ENCODE measurements at regions not wholly inside any gene's neighbourhood (a gene's known extent, or its start where the extent isn't known, plus 50 kb on each side); places are given as distances from the start of the nearest gene placed in this dataset.

DNA sequence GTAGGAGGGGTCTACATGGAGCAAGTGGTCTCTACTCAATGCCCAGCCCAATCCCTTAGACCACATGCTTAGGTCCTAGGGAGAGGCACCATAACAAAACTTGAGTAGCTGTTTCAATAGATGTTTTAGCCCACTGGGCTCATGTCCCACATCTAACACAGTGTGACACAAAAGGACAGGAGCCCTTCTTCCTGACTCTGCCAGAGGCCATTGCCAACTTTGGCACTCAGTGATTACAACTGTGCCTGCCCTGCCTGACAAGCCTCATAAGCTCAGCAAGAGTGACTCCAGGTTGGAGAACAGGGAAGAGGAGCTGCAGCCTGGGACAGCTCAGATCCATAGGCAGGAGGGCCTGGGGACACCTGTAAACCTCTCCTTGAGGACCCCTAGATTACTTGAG is 230.8 kb downstream of the ENC1 start:
- Mint-ChIP-seq H3K27ac (no peak overlapping the region), H3K4me3 (no peak overlapping the region), H3K36me3 (no peaks in the 10 kb centered on the region), H3K9me3 (no peaks in the 10 kb centered on the region), H3K27me3 (peaks cover 3 to 22% of the 10 kb centered on the region in 2 donors), H3K4me1 (no peaks in the 10 kb centered on the region)
- CTCF ChIA-PET, result no interaction called here
- no peaks in the 10 kb centered on the region for H3K27me3 ChIP-seq (replicated peaks in 1 of 2; ENCODE audit: control insufficient read depth in 2 of 2, extremely low read depth in 1 of 2, insufficient read depth in 2 of 2, low read length in 1 of 2)
- no peak overlapping the region for H3K4me3 ChIP-seq (ENCODE audit: control insufficient read depth in 1 of 2, extremely low read depth in 1 of 2, low read length in 1 of 2)
- H3K27ac ChIP-seq (ENCODE audit: low read length), result no peak overlapping the region
- H3K36me3 ChIP-seq (ENCODE audit: control insufficient read depth in 2 of 2, extremely low read depth in 1 of 2, insufficient read depth in 1 of 2, low read length in 1 of 2), result no peaks in the 10 kb centered on the region
- ATAC-seq (replicated peaks in 1 of 4) (no peak), DNase-seq (no peak)
- no peaks in the 10 kb centered on the region for H3K9me3 ChIP-seq
- no peaks in the 10 kb centered on the region for H3K4me1 ChIP-seq (ENCODE audit: control insufficient read depth in 1 of 2, extremely low read depth in 1 of 2, insufficient read depth in 2 of 2, low read length in 2 of 2)
- POLR2A ChIA-PET, result no interaction called here

DNA sequence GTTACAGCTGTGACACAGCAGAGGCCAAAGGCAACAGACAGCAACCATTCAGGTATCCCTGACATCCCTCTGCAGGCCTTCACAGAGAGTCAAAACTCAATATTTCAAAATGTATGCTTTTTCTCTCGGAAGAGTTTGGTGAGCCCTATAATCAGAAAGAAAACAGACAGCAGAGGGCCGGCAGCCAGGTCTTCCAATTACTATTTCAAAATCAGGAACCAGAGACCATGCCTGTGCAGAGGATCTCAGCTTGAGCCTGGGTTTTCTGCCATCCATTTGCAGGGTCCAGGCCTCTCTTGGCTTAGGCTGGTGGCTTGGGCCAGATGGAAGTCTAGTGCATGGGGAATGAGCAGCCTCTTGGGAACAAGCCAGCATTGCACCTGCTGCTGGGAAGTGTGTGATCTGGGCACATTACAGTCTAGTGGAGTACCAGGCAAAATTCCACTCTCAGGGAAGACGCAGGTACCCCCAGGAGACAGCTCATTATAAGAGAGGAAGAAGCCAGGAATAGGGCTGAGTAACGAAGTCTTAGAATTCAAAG is 231.3 kb downstream of the ENC1 start:
- Histone ChIP-seq H3K36me3 (ENCODE audit: control insufficient read depth in 2 of 2, extremely low read depth in 1 of 2, insufficient read depth in 1 of 2, low read length in 1 of 2) (no peaks in the 10 kb centered on the region), H3K4me3 (ENCODE audit: control insufficient read depth in 1 of 2, extremely low read depth in 1 of 2, low read length in 1 of 2) (no peak overlapping the region), H3K9me3 (no peaks in the 10 kb centered on the region), H3K27ac (ENCODE audit: low read length) (no peak overlapping the region), H3K4me1 (ENCODE audit: control insufficient read depth in 1 of 2, extremely low read depth in 1 of 2, insufficient read depth in 2 of 2, low read length in 2 of 2) (no peaks in the 10 kb centered on the region), H3K27me3 (replicated peaks in 1 of 2; ENCODE audit: control insufficient read depth in 2 of 2, extremely low read depth in 1 of 2, insufficient read depth in 2 of 2, low read length in 1 of 2) (no peaks in the 10 kb centered on the region)
- H3K4me1 Mint-ChIP-seq, result no peaks in the 10 kb centered on the region
- no peaks in the 10 kb centered on the region for H3K9me3 Mint-ChIP-seq
- DNase-seq (no peak), ATAC-seq (replicated peaks in 1 of 4) (no peak)
- H3K27me3 Mint-ChIP-seq, result peaks cover 3 to 19% of the 10 kb centered on the region in 2 donors
- no peaks in the 10 kb centered on the region for H3K36me3 Mint-ChIP-seq
- H3K27ac Mint-ChIP-seq, result no peak overlapping the region
- CTCF ChIA-PET, result no interaction called here
- no peak overlapping the region for H3K4me3 Mint-ChIP-seq
- 83% methylated on average over 1 of the region's 4 CpGs for WGBS (ENCODE audit: insufficient coverage)
- POLR2A ChIA-PET, result no interaction called here

DNA sequence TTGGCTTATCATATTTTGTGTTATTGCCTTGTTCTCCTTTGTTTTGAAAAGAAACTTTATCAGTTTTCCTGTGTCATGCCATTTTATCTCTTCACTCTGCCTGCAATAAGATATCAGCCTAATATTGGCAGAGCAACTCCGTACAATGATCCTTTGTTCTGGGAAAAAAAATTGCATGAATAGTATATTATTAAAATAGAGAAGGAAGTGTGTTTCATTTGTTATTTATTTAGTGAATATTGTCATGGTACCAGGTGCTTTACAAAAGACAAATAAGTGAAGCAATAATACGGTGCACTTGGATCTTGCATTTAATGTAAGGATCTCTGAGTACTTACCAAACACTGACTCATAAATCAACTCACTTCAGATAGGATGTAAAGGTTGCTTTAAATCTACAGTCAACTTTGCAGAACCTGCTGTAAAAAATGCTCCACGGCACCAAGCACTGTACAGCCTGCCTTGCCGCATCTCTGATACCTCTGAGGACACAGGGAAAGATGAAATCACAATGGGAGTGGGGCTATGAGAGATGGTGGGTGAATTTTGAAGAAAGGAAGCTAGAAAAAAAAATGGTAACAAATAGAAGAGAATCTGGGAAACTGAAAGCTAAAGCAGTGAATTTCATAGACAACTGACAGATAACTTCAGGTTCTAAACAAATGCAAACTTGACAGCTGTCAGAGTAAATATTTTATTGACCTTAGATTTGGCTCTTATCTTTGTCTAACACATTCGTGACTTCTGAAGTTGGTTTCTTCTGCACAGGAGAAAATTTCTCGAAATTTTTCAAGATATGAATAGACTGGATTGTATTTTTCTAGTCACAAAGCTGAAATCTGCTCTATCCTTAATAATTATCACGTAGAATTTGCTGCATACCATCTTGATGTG is 232.1 kb downstream of the ENC1 start:
- Histone ChIP-seq H3K9me3 (no peaks in the 10 kb centered on the region), H3K27me3 (replicated peaks in 1 of 2; ENCODE audit: control insufficient read depth in 2 of 2, extremely low read depth in 1 of 2, insufficient read depth in 2 of 2, low read length in 1 of 2) (no peaks in the 10 kb centered on the region), H3K36me3 (ENCODE audit: control insufficient read depth in 2 of 2, extremely low read depth in 1 of 2, insufficient read depth in 1 of 2, low read length in 1 of 2) (no peaks in the 10 kb centered on the region), H3K4me1 (ENCODE audit: control insufficient read depth in 1 of 2, extremely low read depth in 1 of 2, insufficient read depth in 2 of 2, low read length in 2 of 2) (peaks cover 0 to 3% of the 10 kb centered on the region in 2 experiments), H3K27ac (ENCODE audit: low read length) (no peak overlapping the region), H3K4me3 (ENCODE audit: control insufficient read depth in 1 of 2, extremely low read depth in 1 of 2, low read length in 1 of 2) (no peak overlapping the region)
- ATAC-seq (replicated peaks in 1 of 4) (no peak), DNase-seq (no peak)
- peaks cover 0 to 3% (median 0%) of the 10 kb centered on the region in 3 donors for H3K4me1 Mint-ChIP-seq
- H3K27me3 Mint-ChIP-seq, result peaks cover 3 to 14% of the 10 kb centered on the region in 2 donors
- no peak overlapping the region for H3K27ac Mint-ChIP-seq
- ChIA-PET POLR2A (no interaction called here), CTCF (no interaction called here)
- no peaks in the 10 kb centered on the region for H3K36me3 Mint-ChIP-seq
- H3K4me3 Mint-ChIP-seq, result no peak overlapping the region
- H3K9me3 Mint-ChIP-seq, result no peaks in the 10 kb centered on the region
- WGBS (ENCODE audit: insufficient coverage), result 100% methylated on average over 1 of the region's 7 CpGs

DNA sequence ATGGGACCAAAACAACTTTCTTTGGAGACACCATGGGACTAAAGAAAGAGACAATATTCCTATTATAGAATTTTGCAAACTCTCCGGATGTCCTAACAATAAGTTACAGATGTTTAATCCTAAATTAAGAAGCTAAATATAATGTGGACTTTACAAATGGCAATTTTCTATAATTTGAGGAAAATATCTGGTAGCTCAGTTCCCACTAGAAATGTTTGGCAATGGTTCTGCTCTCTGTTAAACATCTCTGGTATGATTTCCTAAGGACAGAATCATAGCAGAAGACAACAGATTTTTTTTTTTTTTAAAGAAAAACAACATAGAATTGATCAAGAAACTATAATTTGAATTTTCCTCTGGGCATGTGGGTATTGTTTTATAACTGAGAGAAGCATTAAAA is 232.8 kb downstream of the ENC1 start:
- H3K36me3 ChIP-seq (ENCODE audit: control insufficient read depth in 2 of 2, extremely low read depth in 1 of 2, insufficient read depth in 1 of 2, low read length in 1 of 2), result no peaks in the 10 kb centered on the region
- H3K27ac Mint-ChIP-seq, result no peak overlapping the region
- no peaks in the 10 kb centered on the region for H3K9me3 ChIP-seq
- peaks cover 2 to 10% of the 10 kb centered on the region in 2 experiments for H3K4me1 ChIP-seq (ENCODE audit: control insufficient read depth in 1 of 2, extremely low read depth in 1 of 2, insufficient read depth in 2 of 2, low read length in 2 of 2)
- no peak overlapping the region for H3K4me3 Mint-ChIP-seq
- no peaks in the 10 kb centered on the region for H3K9me3 Mint-ChIP-seq
- no peaks in the 10 kb centered on the region for H3K27me3 ChIP-seq (replicated peaks in 1 of 2; ENCODE audit: control insufficient read depth in 2 of 2, extremely low read depth in 1 of 2, insufficient read depth in 2 of 2, low read length in 1 of 2)
- no peak for ATAC-seq (replicated peaks in 1 of 4)
- no peak for DNase-seq
- H3K36me3 Mint-ChIP-seq, result no peaks in the 10 kb centered on the region
- WGBS (ENCODE audit: insufficient coverage), result no CpG with 5 or more reads among the region's 1 CpG
- no peak overlapping the region for H3K4me3 ChIP-seq (ENCODE audit: control insufficient read depth in 1 of 2, extremely low read depth in 1 of 2, low read length in 1 of 2)
- no peak overlapping the region for H3K27ac ChIP-seq (ENCODE audit: low read length)
- peaks cover 0 to 8% (median 7%) of the 10 kb centered on the region in 3 donors for H3K4me1 Mint-ChIP-seq
- CTCF ChIA-PET, result no interaction called here
- peaks cover 3 to 14% of the 10 kb centered on the region in 2 donors for H3K27me3 Mint-ChIP-seq
- POLR2A ChIA-PET, result no interaction called here

DNA sequence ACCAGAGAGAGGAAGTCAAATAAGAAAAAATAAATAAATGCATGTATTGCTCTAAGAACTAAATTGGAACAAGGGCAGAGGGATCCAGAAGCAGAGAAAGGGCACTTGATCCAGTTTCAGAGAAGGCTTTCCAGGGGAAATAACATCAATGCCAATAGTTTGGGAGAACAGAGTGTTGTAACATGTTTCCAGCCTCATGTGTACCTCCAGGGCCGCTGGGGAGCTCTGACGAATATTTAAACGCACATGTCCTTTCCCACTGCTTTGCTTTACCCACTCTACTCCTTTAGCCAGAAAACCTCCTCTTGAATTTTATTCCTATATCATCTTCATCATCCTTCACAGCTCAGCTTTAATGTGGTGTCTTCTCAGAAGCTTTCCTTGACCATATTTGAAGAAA is 233.7 kb downstream of the ENC1 start:
- no peak overlapping the region for H3K27ac Mint-ChIP-seq
- CTCF ChIA-PET, result no interaction called here
- POLR2A ChIA-PET, result no interaction called here
- no peaks in the 10 kb centered on the region for H3K27me3 ChIP-seq (replicated peaks in 1 of 2; ENCODE audit: control insufficient read depth in 2 of 2, extremely low read depth in 1 of 2, insufficient read depth in 2 of 2, low read length in 1 of 2)
- peaks cover 0 to 15% (median 13%) of the 10 kb centered on the region in 3 donors for H3K4me1 Mint-ChIP-seq
- H3K4me1 ChIP-seq (ENCODE audit: control insufficient read depth in 1 of 2, extremely low read depth in 1 of 2, insufficient read depth in 2 of 2, low read length in 2 of 2), result peaks cover 6 to 17% of the 10 kb centered on the region in 2 experiments
- no peak overlapping the region for H3K4me3 Mint-ChIP-seq
- H3K36me3 ChIP-seq (ENCODE audit: control insufficient read depth in 2 of 2, extremely low read depth in 1 of 2, insufficient read depth in 1 of 2, low read length in 1 of 2), result no peaks in the 10 kb centered on the region
- ATAC-seq (replicated peaks in 1 of 4), result no peak
- no peaks in the 10 kb centered on the region for H3K9me3 Mint-ChIP-seq
- no CpG with 5 or more reads among the region's 3 CpGs for WGBS (ENCODE audit: insufficient coverage)
- H3K27ac ChIP-seq (ENCODE audit: low read length), result no peak overlapping the region
- no peak for DNase-seq
- peaks cover 3 to 11% of the 10 kb centered on the region in 2 donors for H3K27me3 Mint-ChIP-seq
- no peak overlapping the region for H3K4me3 ChIP-seq (ENCODE audit: control insufficient read depth in 1 of 2, extremely low read depth in 1 of 2, low read length in 1 of 2)
- no peaks in the 10 kb centered on the region for H3K9me3 ChIP-seq
- no peaks in the 10 kb centered on the region for H3K36me3 Mint-ChIP-seq

DNA sequence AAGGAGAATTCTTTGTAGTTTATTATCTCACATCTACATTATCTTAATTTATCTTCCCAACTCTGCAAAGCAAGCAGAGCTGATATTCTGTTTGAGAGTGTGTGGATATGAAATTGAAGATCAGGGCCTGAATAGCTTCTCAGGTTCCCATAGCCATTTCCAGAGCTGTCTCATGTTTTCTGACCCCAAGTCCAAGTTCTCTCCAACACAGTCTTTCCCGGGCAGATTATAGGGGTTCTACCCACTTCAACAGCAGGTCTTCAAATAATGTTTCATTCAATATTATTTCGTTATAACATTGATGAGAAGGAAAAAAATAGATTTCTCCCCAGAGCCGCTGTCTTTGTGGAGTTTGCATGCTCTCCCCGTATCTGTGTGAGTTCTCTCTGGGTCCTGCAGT is 234.9 kb downstream of the ENC1 start:
- H3K4me1 ChIP-seq (ENCODE audit: control insufficient read depth in 1 of 2, extremely low read depth in 1 of 2, insufficient read depth in 2 of 2, low read length in 2 of 2), result peaks cover 6 to 17% of the 10 kb centered on the region in 2 experiments
- CTCF ChIA-PET, result interaction anchor here in 1 of 2 donors (0.6 kb wide), 1 partner anchor 76 kb away, joined by 3 read pairs; no protein-coding TSS in a partner anchor
- no peaks in the 10 kb centered on the region for H3K27me3 ChIP-seq (replicated peaks in 1 of 2; ENCODE audit: control insufficient read depth in 2 of 2, extremely low read depth in 1 of 2, insufficient read depth in 2 of 2, low read length in 1 of 2)
- H3K4me3 ChIP-seq (ENCODE audit: control insufficient read depth in 1 of 2, extremely low read depth in 1 of 2, low read length in 1 of 2), result no peak overlapping the region
- Mint-ChIP-seq H3K36me3 (no peaks in the 10 kb centered on the region), H3K4me1 (peaks cover 0 to 16% (median 13%) of the 10 kb centered on the region in 3 donors), H3K27ac (no peak overlapping the region), H3K27me3 (peaks cover 3 to 11% of the 10 kb centered on the region in 2 donors), H3K4me3 (no peak overlapping the region), H3K9me3 (no peaks in the 10 kb centered on the region)
- H3K9me3 ChIP-seq, result no peaks in the 10 kb centered on the region
- H3K27ac ChIP-seq (ENCODE audit: low read length), result no peak overlapping the region
- no CpG with 5 or more reads among the region's 4 CpGs for WGBS (ENCODE audit: insufficient coverage)
- POLR2A ChIA-PET, result no interaction called here
- no peaks in the 10 kb centered on the region for H3K36me3 ChIP-seq (ENCODE audit: control insufficient read depth in 2 of 2, extremely low read depth in 1 of 2, insufficient read depth in 1 of 2, low read length in 1 of 2)
- no peak for DNase-seq
- no peak for ATAC-seq (replicated peaks in 1 of 4)

Measured in T-cell (primary cell).